NCI-H2196 (cell line): ENCODE measurements at regions not wholly inside any gene's neighbourhood (a gene's known extent, or its start where the extent isn't known, plus 50 kb on each side); places are given as distances from the start of the nearest gene placed in this dataset.
"Not testable (repeated sequence)": the region's sequence is repeated elsewhere in the genome, so short reads cannot be mapped to it uniquely, and the experiment has no call there.

ENCODE experiments used
- DNase-seq: peaks from one replicate; lab custom pipeline; 2025; ENCODE audit not compliant: unreplicated experiment; lab: John Stamatoyannopoulos, UW

GRCh38 chr4:170231377-170231776 lies 141.6 kb upstream of the AADAT start:
- DNase-seq = no peak

- DNase-seq = no peak
These were observed 140.5 kb upstream of the AADAT start for GRCh38 chr4:170230242-170230641.

DNA sequence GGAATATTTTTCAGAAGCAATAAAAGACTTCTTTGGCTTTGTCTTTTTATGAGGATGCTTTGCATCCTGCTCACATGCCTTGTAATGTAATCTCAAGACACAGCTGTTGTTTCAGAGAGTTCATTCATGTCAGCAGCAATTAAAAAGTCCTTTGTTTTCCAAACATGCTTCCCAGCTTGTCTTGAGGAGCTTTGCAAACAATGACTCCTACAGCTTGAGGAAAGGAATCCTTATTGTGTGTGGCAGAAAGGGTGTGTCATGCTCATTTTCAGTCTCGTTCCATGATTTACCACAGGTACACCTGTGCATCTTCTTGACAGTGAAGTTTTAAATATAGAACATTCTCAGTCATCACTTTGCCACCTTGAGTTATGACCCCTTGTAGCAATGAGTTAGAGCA lies 139.2 kb upstream of the AADAT start:
- DNase-seq = no peak

GRCh38 chr4:170227928-170228327 lies 138.2 kb upstream of the AADAT start:
- DNase-seq = no peak

DNA sequence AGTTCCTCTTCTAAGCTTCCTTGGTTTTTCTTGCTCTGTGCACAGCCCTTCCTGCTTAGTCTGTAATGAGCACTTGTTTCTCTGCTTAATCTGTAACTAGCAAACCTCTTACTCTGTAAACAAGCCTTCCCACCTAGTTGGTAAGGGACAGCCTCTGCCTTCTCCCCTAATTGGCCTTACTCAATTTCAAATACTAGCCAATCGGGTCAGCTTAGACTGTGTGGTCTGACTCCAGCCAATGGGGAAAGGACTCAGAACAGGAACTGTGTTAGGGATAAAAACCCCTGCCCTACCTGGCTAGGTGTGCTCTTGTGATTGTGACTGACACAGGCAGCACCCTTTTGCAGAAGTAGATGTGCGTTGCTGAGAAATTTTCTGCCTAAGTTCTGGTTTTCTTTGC lies 136.5 kb upstream of the AADAT start:
- no peak for DNase-seq

DNA sequence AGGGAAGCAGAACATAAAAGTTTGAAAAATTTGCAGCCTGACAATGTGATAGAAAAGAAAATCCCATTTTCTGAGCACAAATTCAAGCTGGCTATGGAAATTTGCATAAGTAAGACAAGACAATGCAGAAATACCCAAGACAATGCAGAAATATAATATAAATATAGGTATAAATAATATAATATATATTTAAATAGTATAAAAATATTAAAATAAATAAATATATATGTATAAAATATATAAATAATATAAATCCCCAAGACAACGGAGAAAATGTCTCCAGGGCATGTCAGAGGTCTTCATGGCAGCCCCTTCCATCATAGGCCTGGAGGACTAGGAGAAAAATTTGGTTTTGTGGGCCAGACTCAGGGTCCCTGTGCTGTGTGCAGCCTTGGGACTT lies 125.0 kb upstream of the AADAT start:
- DNase-seq = no peak

DNA sequence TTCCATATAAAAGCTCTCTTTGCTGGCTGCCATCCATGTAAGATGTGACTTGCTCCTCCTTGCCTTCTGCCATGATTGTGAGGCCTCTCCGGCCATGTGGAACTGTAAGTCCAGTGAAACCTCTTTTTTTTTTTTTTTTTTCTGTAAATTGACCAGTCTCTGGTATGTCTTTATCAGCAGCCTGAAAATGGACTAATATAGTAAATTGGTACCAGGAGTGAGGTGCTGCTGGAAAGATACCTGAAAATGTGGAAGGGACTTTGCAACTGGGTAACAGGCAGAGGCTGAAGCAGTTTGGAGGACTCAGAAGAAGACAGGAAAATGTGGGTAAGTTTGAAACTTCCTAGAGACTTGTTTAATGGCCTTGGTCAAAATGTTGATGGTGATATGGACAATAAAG lies 124.3 kb upstream of the AADAT start:
- DNase-seq = no peak

GRCh38 chr4:170202721-170203120 lies 113.0 kb upstream of the AADAT start:
- no peak for DNase-seq

- DNase-seq = no peak
These were observed 109.0 kb upstream of the AADAT start for GRCh38 chr4:170198747-170199146.

GRCh38 chr4:170194794-170195193 lies 105.0 kb upstream of the AADAT start:
- DNase-seq = not testable (repeated sequence)

- DNase-seq = no peak
These were observed 103.7 kb upstream of the AADAT start for GRCh38 chr4:170193496-170193895.

- DNase-seq = no peak
These were observed 100.5 kb upstream of the AADAT start for GRCh38 chr4:170190265-170190664.

DNA sequence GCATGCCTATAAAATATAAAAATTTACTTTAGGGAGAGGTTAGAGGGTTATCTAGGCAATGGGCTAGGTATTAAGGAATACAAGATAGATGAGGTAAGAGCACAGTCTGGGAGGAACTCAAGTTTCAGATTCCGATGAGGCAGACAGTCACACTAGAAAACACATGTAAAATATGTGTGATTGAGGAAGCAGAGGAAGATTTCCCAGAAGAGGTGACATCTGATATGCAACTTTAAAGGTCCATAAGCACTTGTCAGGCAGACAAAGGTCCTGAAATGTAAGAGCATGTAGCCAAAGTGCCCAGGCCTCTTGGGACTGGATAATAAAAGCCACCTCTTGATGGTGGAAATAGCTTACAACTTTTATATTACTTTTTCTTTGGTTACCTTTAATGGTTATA lies 81.1 kb upstream of the AADAT start:
- DNase-seq = no peak

DNA sequence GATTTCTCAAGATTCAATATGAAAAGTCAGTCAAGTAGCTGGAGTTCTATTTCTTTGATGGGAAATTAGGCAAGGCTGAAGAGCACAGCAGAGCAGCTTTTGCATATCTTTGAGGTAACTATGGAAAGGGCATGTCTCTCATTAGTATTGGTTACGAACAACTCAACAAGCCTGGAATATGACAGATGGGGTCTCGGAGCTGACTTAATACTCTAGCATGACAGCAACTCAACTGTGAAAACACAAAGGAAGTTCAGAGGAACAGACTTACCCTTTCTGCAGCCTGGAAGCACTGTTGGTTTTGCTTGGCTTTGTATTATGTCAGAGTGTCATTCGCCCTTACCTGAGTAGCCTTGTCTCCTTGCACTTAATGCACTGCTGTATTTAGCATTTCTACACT lies 79.9 kb upstream of the AADAT start:
- no peak for DNase-seq

- no peak for DNase-seq
These were observed 77.9 kb upstream of the AADAT start for GRCh38 chr4:170167678-170168077.

GRCh38 chr4:170166193-170166592 lies 76.4 kb upstream of the AADAT start:
- not testable (repeated sequence) for DNase-seq

DNA sequence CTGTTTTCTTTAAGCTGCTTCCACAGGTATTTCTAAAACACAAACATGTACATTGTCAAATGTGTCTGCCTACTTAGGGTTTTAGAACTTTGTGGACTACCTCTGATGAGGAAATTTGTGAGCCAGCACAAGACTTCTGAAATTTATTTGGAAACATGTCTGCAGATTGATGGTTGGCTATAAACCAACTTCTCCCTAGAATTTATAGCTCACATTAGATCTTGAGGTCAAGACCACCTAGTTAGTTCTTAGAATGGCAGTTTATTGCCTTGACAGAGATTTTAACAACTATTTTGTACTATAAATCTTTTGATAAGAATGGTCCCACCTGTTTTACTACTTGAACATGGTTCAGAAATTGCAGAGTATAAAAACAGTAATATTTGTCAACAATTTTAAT lies 72.7 kb upstream of the AADAT start:
- no peak for DNase-seq

- DNase-seq = no peak
These were observed 67.9 kb upstream of the AADAT start for GRCh38 chr4:170157670-170158069.

DNA sequence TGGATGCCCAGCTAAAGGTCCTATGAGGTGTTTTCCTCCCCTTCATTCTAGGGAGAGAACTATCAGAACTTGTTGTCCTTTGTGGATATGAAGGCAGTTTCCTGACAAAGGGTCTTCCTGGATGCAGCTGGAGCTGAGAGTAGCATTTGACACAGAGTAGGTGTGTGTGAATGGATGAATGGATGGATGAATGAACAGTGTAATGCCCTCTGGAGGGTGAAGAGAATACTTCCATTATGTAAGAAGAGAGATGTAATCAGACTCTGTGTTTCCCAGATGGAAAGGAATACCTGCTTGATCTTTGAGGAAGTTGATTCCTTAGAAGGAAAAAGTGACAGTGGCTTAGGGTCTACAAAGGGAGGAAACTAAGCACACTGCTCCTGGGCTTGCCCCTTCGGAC lies 55.4 kb upstream of the AADAT start:
- DNase-seq = no peak

- no peak for DNase-seq
These were observed 50.0 kb upstream of the AADAT start for GRCh38 chr4:170139764-170140163.
